Hepatocyte (in vitro differentiated cells): ENCODE measurements at regions not wholly inside any gene's neighbourhood (a gene's known extent, or its start where the extent isn't known, plus 50 kb on each side); places are given as distances from the start of the nearest gene placed in this dataset.
"Not testable (repeated sequence)": the region's sequence is repeated elsewhere in the genome, so short reads cannot be mapped to it uniquely, and the experiment has no call there.

Source experiments
- DNase-seq: peaks from one replicate; pipeline ENCODE4 v3.0.0-alpha.2; 2016; ENCODE audit warnings: low spot score
- H2AFZ ChIP-seq: fragments of 200-600 bp; sonication (generic); 2 replicates; pipeline ENCODE4 v1.6.0; 2016; ENCODE audit warnings: antibody characterized with exemption, mild to moderate bottlenecking
- H3K27ac ChIP-seq: fragments of 200-600 bp; sonication (generic); 2 replicates; pipeline ENCODE4 v1.5.1; 2016; ENCODE audit warnings: mild to moderate bottlenecking
- H3K27me3 ChIP-seq: fragments of 200-600 bp; sonication (generic); 2 replicates; pipeline ENCODE4 v1.6.1; 2016
- H3K36me3 ChIP-seq: fragments of 200-600 bp; sonication (generic); replicated peaks from 2 replicates; pipeline ENCODE4 v1.5.1; 2016; ENCODE audit warnings: low read depth; ENCODE audit not compliant: insufficient read depth
- H3K4me1 ChIP-seq: fragments of 200-600 bp; sonication (generic); 2 replicates; pipeline ENCODE4 v1.5.1; 2016; ENCODE audit warnings: mild to moderate bottlenecking, moderate library complexity; ENCODE audit not compliant: insufficient read depth
- H3K4me2 ChIP-seq: fragments of 200-600 bp; sonication (generic); 2 replicates; pipeline ENCODE4 v1.6.0; 2016
- H3K4me3 ChIP-seq: fragments of 200-600 bp; sonication (generic); 2 replicates; pipeline ENCODE4 v1.5.1; 2016; ENCODE audit warnings: mild to moderate bottlenecking
- H3K79me2 ChIP-seq: fragments of 200-600 bp; sonication (generic); 2 replicates; pipeline ENCODE4 v1.6.0; 2017; ENCODE audit warnings: mild to moderate bottlenecking
- H3K9me2 ChIP-seq: fragments of 200-600 bp; sonication (generic); replicated peaks from 2 replicates; pipeline ENCODE4 v1.6.0; 2017; ENCODE audit warnings: mild to moderate bottlenecking; ENCODE audit not compliant: insufficient read depth
- H3K9me3 ChIP-seq: fragments of 200-600 bp; sonication (generic); 2 replicates; pipeline ENCODE4 v1.5.1; 2016; ENCODE audit warnings: low read depth, mild to moderate bottlenecking
- H4K20me1 ChIP-seq: fragments of 200-600 bp; sonication (generic); 2 replicates; pipeline ENCODE4 v1.6.0; 2016; ENCODE audit warnings: mild to moderate bottlenecking; ENCODE audit not compliant: insufficient read depth, poor library complexity, severe bottlenecking
- CTCF ChIP-seq: fragments of 200-600 bp; sonication (generic); IDR thresholded peaks from 2 replicates; pipeline ENCODE4 v1.5.1; 2016; ENCODE audit warnings: antibody characterized with exemption, mild to moderate bottlenecking; ENCODE audit not compliant: poor library complexity
- EZH2 ChIP-seq: fragments of 200-600 bp; sonication (generic); IDR thresholded peaks from 2 replicates; pipeline ENCODE4 v1.6.1; 2016; ENCODE audit warnings: antibody characterized with exemption, mild to moderate bottlenecking, borderline replicate concordance
- EZH2phosphoT487 ChIP-seq: fragments of 200-600 bp; sonication (generic); IDR thresholded peaks from one replicate; pipeline ENCODE4 v1.6.1; 2018; ENCODE audit warnings: antibody characterized with exemption, mild to moderate bottlenecking, low read depth, moderate library complexity; ENCODE audit not compliant: unreplicated experiment, severe bottlenecking
- WGBS: methylation state at CpG from one replicate; pipeline ENCODE4 v1.1.6; 2016; ENCODE audit warnings: low lambda C conversion rate; ENCODE audit errors: missing lambda C conversion rate; 5-methylcytosine and 5-hydroxymethylcytosine counted together

DNA sequence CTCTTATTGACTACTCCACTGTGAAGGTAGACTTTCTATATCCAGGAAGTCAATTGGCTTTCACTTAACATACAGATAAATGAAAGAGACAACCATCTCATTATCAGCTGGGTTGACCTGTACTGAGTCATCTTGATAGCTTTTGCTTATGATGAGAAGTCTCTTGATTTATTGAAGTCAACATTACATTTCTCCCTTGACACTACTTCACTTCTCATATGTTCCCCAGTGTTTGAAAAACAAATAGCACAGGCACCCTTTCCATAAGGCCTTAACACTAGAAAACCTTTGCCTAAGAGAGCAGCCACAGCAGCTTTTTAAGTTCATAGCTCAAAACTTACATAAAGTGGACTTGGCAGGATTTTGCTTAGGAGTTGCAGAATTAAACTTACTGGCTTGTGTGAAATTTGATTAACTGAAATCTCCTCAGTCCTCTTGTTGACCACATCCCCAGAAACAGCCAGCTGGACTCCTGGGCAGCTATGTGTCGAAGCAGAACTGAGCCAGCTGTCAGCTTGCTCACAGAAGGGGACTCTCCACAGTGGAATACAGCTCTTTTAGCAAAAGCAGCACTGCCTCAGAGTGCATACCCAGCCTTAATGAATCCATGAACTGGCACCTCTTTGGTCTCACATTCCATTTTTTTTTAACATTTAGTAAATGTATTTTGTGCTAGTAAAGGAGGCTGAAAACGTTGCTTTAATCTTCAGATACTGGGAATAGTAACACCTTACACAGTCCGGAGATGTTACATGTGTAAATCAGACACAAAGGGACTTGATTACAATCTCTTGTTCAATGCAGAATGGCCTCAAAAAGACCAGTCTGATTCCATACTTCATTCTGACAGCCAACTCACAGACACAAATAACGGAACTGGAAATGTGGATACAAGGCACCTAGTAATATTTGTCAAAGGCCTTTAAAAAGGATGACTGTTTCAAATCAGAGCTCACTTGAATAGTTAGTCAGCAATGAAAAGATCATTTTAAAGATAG lies 1532.7 kb downstream of the HACE1 start:
- Histone ChIP-seq H3K4me1 (no peaks in the 10 kb centered on the region), H3K4me2 (no peak overlapping the region), H3K9me3 (no peaks in the 10 kb centered on the region), H3K79me2 (no peaks in the 10 kb centered on the region), H3K36me3 (no peaks in the 10 kb centered on the region), H4K20me1 (no peaks in the 10 kb centered on the region), H3K27me3 (no peaks in the 10 kb centered on the region), H2AFZ (no peak overlapping the region), H3K4me3 (no peak overlapping the region), H3K27ac (no peak overlapping the region), H3K9me2 (no peaks in the 10 kb centered on the region)
- no peak for DNase-seq
- TF ChIP-seq CTCF (no peak), EZH2 (no peak), EZH2phosphoT487 (no peak)
- 63% methylated on average over 4 of the region's 4 CpGs for WGBS

DNA sequence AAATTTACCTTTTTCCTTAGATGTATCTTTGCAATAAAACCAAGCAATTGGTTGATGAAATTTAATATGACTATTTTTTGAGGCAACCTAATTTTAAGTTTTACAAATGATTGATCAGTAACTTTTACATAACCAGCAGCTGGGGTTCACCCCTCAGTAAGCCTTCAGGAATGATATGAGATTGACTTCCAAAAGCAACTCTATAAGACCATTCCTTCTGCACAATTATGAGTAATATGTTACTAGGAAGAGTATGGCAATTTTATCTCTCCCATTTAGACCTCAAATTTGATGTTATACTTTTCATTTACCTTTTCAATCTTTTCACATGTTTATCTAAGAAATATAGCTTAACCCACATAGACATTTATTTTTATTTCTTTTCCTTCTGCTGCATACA lies 1546.3 kb downstream of the HACE1 start:
- Histone ChIP-seq H4K20me1 (no peaks in the 10 kb centered on the region), H3K36me3 (no peaks in the 10 kb centered on the region), H3K27me3 (no peaks in the 10 kb centered on the region), H3K79me2 (no peaks in the 10 kb centered on the region), H3K4me3 (no peak overlapping the region), H3K27ac (no peak overlapping the region), H3K9me3 (no peaks in the 10 kb centered on the region), H2AFZ (no peak overlapping the region), H3K9me2 (no peaks in the 10 kb centered on the region), H3K4me1 (no peaks in the 10 kb centered on the region), H3K4me2 (no peak overlapping the region)
- DNase-seq = no peak
- no peak for TF ChIP-seq EZH2phosphoT487
- no peak for TF ChIP-seq CTCF
- no peak for TF ChIP-seq EZH2

GRCh38 chr6:103294376-103294775 lies 1565.3 kb downstream of the HACE1 start:
- H3K27ac ChIP-seq, H3K4me2 ChIP-seq, H3K27me3 ChIP-seq, H3K9me3 ChIP-seq, H4K20me1 ChIP-seq, H3K79me2 ChIP-seq, DNase-seq, H3K4me1 ChIP-seq, H3K9me2 ChIP-seq, H3K4me3 ChIP-seq, H3K36me3 ChIP-seq, H2AFZ ChIP-seq: not testable (repeated sequence)
- WGBS = 98% methylated on average over 15 of the region's 35 CpGs

DNA sequence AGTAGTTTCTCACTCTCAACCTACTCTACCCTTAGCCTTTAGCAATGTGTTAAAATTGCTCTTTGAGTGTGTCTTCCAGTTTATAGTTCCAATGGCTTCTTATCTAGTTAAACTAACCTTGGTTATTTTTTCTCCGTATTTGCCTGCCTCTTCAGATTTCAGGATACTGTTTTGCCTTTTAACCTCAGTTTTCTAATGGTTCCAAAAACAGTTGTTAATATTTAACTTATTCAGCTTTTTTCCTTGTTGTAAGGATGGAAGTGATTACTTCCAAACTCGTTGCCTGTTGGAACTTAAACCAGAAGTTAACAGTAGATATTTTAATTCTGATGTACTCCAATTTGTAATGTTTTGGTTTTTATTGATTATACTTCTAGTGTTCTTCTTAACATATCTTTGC lies 1574.9 kb downstream of the HACE1 start:
- no peak overlapping the region for H3K27ac ChIP-seq
- H3K4me1 ChIP-seq = no peaks in the 10 kb centered on the region
- H3K4me2 ChIP-seq = peak overlapping the region; percentile 19
- no peaks in the 10 kb centered on the region for H4K20me1 ChIP-seq
- H3K9me2 ChIP-seq = no peaks in the 10 kb centered on the region
- no peaks in the 10 kb centered on the region for H3K79me2 ChIP-seq
- no peaks in the 10 kb centered on the region for H3K36me3 ChIP-seq
- H3K27me3 ChIP-seq = no peaks in the 10 kb centered on the region
- no peaks in the 10 kb centered on the region for H3K9me3 ChIP-seq
- DNase-seq = no peak
- H3K4me3 ChIP-seq = no peak overlapping the region
- no peak for TF ChIP-seq EZH2
- TF ChIP-seq CTCF = no peak
- 59% methylated on average over 2 of the region's 2 CpGs for WGBS
- no peak overlapping the region for H2AFZ ChIP-seq
